Naive thymus-derived CD4-positive, alpha-beta T cell (primary cell): ENCODE measurements at regions not wholly inside any gene's neighbourhood (a gene's known extent, or its start where the extent isn't known, plus 50 kb on each side); places are given as distances from the start of the nearest gene placed in this dataset.

Experiments used
- ATAC-seq: fragments of 150-1000 bp; cut with Tn5 transposase; 2 replicates; pipeline ENCODE4 v1.10.0; 2021; ENCODE audit warnings: mild to moderate bottlenecking, moderate library complexity
- CTCF ChIA-PET: fragments of 350-600 bp; sonication (Branson Sonifier 250); formaldehyde crosslinking; loops from one replicate; lab custom pipeline; 2021; ENCODE audit warnings: antibody characterized with exemption; lab: Charles Lee
- POLR2A ChIA-PET: fragments of 350-600 bp; sonication (Branson Sonifier 250); formaldehyde crosslinking; loops from one replicate; lab custom pipeline; 2021; ENCODE audit warnings: antibody characterized with exemption, inconsistent platforms; lab: Charles Lee
- DNase-seq, 9 donors: peaks; one replicate each; pipeline versions ENCODE4 v3.0.0 to v3.0.0-alpha.2; 2020 to 2022; ENCODE audit warnings: mixed read lengths in 1 of 9
- H3K27ac ChIP-seq: one replicate; pipeline ENCODE4 v1.7.0; 2013; ENCODE audit warnings: mild to moderate bottlenecking, low read depth, low read length, moderate library complexity
- H3K27me3 ChIP-seq, 2 donors: one replicate each; pipeline ENCODE4 v1.7.0; 2013; ENCODE audit warnings: low read length in 2 of 2, mild to moderate bottlenecking in 2 of 2, moderate library complexity in 2 of 2; ENCODE audit not compliant: control insufficient read depth in 2 of 2, insufficient read depth in 2 of 2
- H3K36me3 ChIP-seq, 3 experiments: 1 replicate in 2 of 3; 2 replicates in 1 of 3; pipeline ENCODE4 v1.7.0; 2013; ENCODE audit warnings: low read length in 3 of 3, mild to moderate bottlenecking in 3 of 3, moderate library complexity in 1 of 3; ENCODE audit not compliant: insufficient read depth in 3 of 3, control insufficient read depth in 2 of 3
- H3K4me1 ChIP-seq, 2 donors: one replicate each; pipeline ENCODE4 v1.7.0; 2013; ENCODE audit warnings: low read length in 2 of 2, mild to moderate bottlenecking in 2 of 2, moderate library complexity in 1 of 2; ENCODE audit not compliant: control insufficient read depth in 2 of 2, insufficient read depth in 2 of 2
- H3K4me3 ChIP-seq: 2 replicates; pipeline ENCODE4 v1.7.0; 2013; ENCODE audit warnings: mild to moderate bottlenecking, low read length
- H3K9me3 ChIP-seq, 3 experiments: 1 replicate in 2 of 3; 2 replicates in 1 of 3; pipeline ENCODE4 v1.7.0; 2013; ENCODE audit warnings: low read length in 3 of 3; ENCODE audit not compliant: control insufficient read depth in 2 of 3
- H3K27ac Mint-ChIP-seq, 9 donors: one replicate each; pipeline ENCODE4 v1.8.0; 2020 to 2022; ENCODE audit warnings: mixed read lengths in 9 of 9, mild to moderate bottlenecking in 8 of 9, moderate library complexity in 5 of 9, inconsistent platforms in 2 of 9
- H3K27me3 Mint-ChIP-seq, 5 donors: one replicate each; pipeline ENCODE4 v1.8.0; 2021 to 2022; ENCODE audit warnings: mixed read lengths in 5 of 5, mild to moderate bottlenecking in 1 of 5
- H3K36me3 Mint-ChIP-seq, 5 donors: one replicate each; pipeline ENCODE4 v1.8.0; 2020 to 2022; ENCODE audit warnings: mixed read lengths in 5 of 5, mild to moderate bottlenecking in 3 of 5, inconsistent platforms in 1 of 5
- H3K4me1 Mint-ChIP-seq, 7 donors: one replicate each; pipeline ENCODE4 v1.8.0; 2020 to 2022; ENCODE audit warnings: mixed read lengths in 7 of 7, mild to moderate bottlenecking in 3 of 7, inconsistent platforms in 1 of 7
- H3K4me3 Mint-ChIP-seq, 10 donors: one replicate each; pipeline ENCODE4 v1.8.0; 2020 to 2022; ENCODE audit warnings: mild to moderate bottlenecking in 10 of 10, mixed read lengths in 10 of 10, moderate library complexity in 6 of 10, inconsistent platforms in 2 of 10
- H3K9me3 Mint-ChIP-seq, 11 donors: one replicate each; pipeline ENCODE4 v1.8.0; 2020 to 2022; ENCODE audit warnings: mixed read lengths in 11 of 11, mild to moderate bottlenecking in 4 of 11, inconsistent platforms in 1 of 11, moderate library complexity in 1 of 11
- intact Hi-C, 2 donors: fragments of 100-400 bp; cut with micrococcal nuclease; formaldehyde crosslinking; loops; one replicate each; pipeline ENCODE4 v1.15.1; 2023

DNA sequence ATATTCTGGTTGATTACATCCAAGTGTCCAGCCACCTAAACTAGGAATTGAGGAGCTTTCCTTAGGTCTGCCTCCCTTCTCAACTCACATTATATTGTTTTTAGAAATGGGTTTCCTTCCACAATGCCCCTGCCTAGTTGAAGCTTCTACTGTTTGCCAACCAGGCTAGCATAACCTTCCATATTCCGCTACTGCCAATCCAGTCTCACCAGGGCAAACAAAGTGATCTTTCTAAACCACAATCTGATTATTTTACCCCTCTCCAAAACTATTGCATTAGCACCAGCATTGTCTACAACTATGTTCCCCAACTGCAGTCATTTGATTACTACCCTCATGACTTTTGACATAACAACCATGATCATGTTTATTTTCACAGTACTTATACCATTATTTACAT lies 115.8 kb upstream of the RASEF start:
- Histone ChIP-seq H3K36me3 (no peaks in the 10 kb centered on the region), H3K27me3 (no peaks in the 10 kb centered on the region), H3K9me3 (no peaks in the 10 kb centered on the region), H3K4me1 (no peaks in the 10 kb centered on the region), H3K27ac (no peak overlapping the region), H3K4me3 (no peak overlapping the region)
- ATAC-seq, result no peak
- no peak overlapping the region for H3K27ac Mint-ChIP-seq
- intact Hi-C loops, result no loop called here
- CTCF ChIA-PET, result no interaction called here
- DNase-seq, result no peak
- H3K4me1 Mint-ChIP-seq, result no peaks in the 10 kb centered on the region
- POLR2A ChIA-PET, result no interaction called here
- H3K9me3 Mint-ChIP-seq, result peaks cover 2 to 42% (median 13%) of the 10 kb centered on the region in 11 donors
- H3K4me3 Mint-ChIP-seq, result no peak overlapping the region
- H3K27me3 Mint-ChIP-seq, result peaks cover 0 to 16% (median 3%) of the 10 kb centered on the region in 5 donors
- no peaks in the 10 kb centered on the region for H3K36me3 Mint-ChIP-seq

DNA sequence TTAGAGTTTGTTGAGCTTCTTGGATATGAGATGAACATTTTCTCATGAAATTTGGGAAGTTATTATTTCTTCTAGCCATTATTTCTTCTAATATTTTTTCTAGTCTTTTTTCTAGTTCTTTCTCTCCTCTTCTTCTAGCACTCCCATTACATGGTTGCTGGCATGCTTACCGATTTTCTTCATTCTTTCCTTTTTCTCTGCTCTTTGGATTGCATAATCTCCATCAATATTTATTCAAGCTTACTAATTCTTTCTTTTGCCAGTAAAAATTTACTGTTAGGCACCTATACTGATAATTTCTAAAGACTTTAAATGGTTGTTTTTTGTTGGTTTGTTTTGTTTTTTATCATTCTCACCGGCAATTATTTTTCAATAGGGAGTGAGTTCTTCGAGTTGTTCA lies 114.8 kb upstream of the RASEF start:
- no peak for DNase-seq
- intact Hi-C loops, result no loop called here
- Mint-ChIP-seq H3K27ac (no peak overlapping the region), H3K27me3 (peaks cover 0 to 14% (median 2%) of the 10 kb centered on the region in 5 donors), H3K9me3 (peaks cover 2 to 52% (median 23%) of the 10 kb centered on the region in 11 donors), H3K36me3 (peaks cover 0 to 3% (median 0%) of the 10 kb centered on the region in 5 donors), H3K4me3 (no peak overlapping the region), H3K4me1 (no peaks in the 10 kb centered on the region)
- no peaks in the 10 kb centered on the region for H3K4me1 ChIP-seq
- H3K36me3 ChIP-seq, result no peaks in the 10 kb centered on the region
- H3K9me3 ChIP-seq, result no peaks in the 10 kb centered on the region
- ATAC-seq, result no peak
- no peak overlapping the region for H3K27ac ChIP-seq
- H3K4me3 ChIP-seq, result no peak overlapping the region
- CTCF ChIA-PET, result no interaction called here
- POLR2A ChIA-PET, result no interaction called here
- no peaks in the 10 kb centered on the region for H3K27me3 ChIP-seq

DNA sequence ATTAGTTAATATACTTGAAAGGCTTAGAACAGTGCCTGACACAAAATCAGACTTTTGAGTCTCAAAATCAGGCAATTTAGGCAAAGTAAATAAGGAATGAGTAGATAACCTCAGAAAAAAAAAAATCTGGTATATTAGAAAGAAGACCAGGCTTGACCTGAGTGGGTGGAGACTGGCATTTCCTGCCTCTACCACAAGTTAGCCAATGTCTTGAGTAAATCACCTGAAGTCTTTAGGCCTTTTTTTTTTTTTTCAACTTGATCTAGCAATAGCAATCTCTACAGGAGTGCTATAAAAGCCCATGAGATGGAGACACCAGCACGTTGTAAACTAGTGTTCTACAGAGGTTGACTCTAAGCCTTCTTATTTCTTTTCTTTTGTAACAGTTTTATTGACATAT lies 104.2 kb upstream of the RASEF start:
- DNase-seq, result no peak
- no peaks in the 10 kb centered on the region for H3K36me3 ChIP-seq
- ChIA-PET POLR2A (no interaction called here), CTCF (no interaction called here)
- H3K27ac ChIP-seq, result no peak overlapping the region
- H3K4me3 ChIP-seq, result no peak overlapping the region
- H3K9me3 Mint-ChIP-seq, result peaks cover 0 to 31% (median 6%) of the 10 kb centered on the region in 11 donors
- H3K4me3 Mint-ChIP-seq, result no peak overlapping the region
- intact Hi-C loops, result no loop called here
- H3K27me3 Mint-ChIP-seq, result no peaks in the 10 kb centered on the region
- H3K36me3 Mint-ChIP-seq, result no peaks in the 10 kb centered on the region
- H3K4me1 ChIP-seq, result no peaks in the 10 kb centered on the region
- no peak for ATAC-seq
- no peaks in the 10 kb centered on the region for H3K27me3 ChIP-seq
- H3K9me3 ChIP-seq, result no peaks in the 10 kb centered on the region
- no peaks in the 10 kb centered on the region for H3K4me1 Mint-ChIP-seq
- no peak overlapping the region for H3K27ac Mint-ChIP-seq

DNA sequence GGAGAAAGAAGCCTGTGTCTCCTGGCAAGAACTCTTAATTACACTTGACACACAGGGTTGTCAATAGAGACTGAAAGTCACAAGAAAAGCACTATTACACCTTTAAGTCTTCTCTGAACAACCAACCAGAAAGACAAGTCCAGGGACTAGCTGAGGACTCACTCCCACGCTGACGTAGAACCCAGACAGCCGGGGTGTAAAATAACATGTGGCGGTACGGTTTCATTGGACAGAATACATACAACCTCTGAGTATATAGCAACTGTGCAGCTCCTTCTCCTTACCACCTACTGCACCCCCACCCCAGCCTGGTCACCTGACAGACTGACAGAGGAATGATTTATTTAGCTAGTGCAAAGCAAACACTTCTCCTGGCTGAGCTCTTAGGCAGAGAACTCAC lies 103.4 kb upstream of the RASEF start:
- no peak overlapping the region for H3K4me3 Mint-ChIP-seq

DNA sequence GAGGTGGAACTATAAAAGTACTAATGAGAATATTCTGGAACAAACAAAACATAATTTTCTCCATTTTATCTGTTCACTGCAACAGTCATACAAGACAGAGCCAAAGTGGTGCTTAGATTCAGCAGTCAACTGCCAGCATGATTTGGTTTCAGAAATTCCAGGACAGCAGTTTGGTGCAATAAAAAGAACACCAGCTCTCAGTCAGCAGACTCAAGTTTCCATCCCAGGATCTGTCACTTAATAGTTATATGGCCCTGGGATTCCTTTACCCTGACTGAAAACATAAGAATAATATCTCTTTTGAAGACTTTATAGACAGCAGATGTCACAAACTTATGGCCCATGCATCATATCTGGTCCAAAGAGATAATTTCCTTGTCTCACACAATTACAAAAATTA lies 92.8 kb upstream of the RASEF start:
- H3K27me3 Mint-ChIP-seq, result peaks cover 0 to 12% (median 0%) of the 10 kb centered on the region in 5 donors
- no peaks in the 10 kb centered on the region for H3K4me1 Mint-ChIP-seq
- DNase-seq (no peak), ATAC-seq (no peak)
- no peaks in the 10 kb centered on the region for H3K4me1 ChIP-seq
- no peak overlapping the region for H3K4me3 Mint-ChIP-seq
- H3K27ac ChIP-seq, result no peak overlapping the region
- CTCF ChIA-PET, result no interaction called here
- H3K9me3 Mint-ChIP-seq, result peaks cover 0 to 19% (median 8%) of the 10 kb centered on the region in 11 donors
- POLR2A ChIA-PET, result no interaction called here
- no peaks in the 10 kb centered on the region for H3K9me3 ChIP-seq
- intact Hi-C loops, result no loop called here
- H3K36me3 Mint-ChIP-seq, result no peaks in the 10 kb centered on the region
- H3K27me3 ChIP-seq, result no peaks in the 10 kb centered on the region
- no peak overlapping the region for H3K27ac Mint-ChIP-seq
- no peak overlapping the region for H3K4me3 ChIP-seq
- H3K36me3 ChIP-seq, result no peaks in the 10 kb centered on the region

More for the DNA sequence above, 103.4 kb upstream of the RASEF start:
- Mint-ChIP-seq H3K4me1 (no peaks in the 10 kb centered on the region), H3K9me3 (peaks cover 1 to 23% (median 5%) of the 10 kb centered on the region in 11 donors), H3K36me3 (no peaks in the 10 kb centered on the region), H3K27ac (no peak overlapping the region), H3K27me3 (no peaks in the 10 kb centered on the region)
- H3K27ac ChIP-seq, result no peak overlapping the region
- H3K4me1 ChIP-seq, result no peaks in the 10 kb centered on the region
- H3K4me3 ChIP-seq, result no peak overlapping the region
- ChIA-PET POLR2A (no interaction called here), CTCF (no interaction called here)
- H3K36me3 ChIP-seq, result no peaks in the 10 kb centered on the region
- H3K9me3 ChIP-seq, result no peaks in the 10 kb centered on the region
- no peaks in the 10 kb centered on the region for H3K27me3 ChIP-seq
- no peak for ATAC-seq
- no peak for DNase-seq
- intact Hi-C loops, result no loop called here

DNA sequence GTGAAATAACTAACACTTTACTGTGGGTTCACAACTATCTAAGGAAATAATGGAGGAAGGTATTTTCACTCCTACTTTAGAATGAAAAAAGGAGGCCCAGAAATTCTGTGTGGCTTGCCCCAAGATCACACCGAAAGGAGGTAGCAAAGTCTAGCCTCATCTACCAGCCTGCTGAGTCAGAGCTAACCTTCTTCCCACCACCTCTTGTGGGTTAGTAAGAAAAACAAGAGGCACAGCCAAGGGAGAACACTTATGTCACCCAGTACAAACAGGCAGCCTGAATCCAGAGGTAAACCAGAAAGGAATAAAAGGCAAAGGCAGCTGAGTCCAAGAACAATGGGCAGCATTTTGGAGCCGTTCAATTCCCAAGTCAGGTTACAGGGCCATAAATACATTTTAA lies 91.9 kb upstream of the RASEF start:
- intact Hi-C loops, result no loop called here
- no peak overlapping the region for H3K4me3 Mint-ChIP-seq
- POLR2A ChIA-PET, result no interaction called here

DNA sequence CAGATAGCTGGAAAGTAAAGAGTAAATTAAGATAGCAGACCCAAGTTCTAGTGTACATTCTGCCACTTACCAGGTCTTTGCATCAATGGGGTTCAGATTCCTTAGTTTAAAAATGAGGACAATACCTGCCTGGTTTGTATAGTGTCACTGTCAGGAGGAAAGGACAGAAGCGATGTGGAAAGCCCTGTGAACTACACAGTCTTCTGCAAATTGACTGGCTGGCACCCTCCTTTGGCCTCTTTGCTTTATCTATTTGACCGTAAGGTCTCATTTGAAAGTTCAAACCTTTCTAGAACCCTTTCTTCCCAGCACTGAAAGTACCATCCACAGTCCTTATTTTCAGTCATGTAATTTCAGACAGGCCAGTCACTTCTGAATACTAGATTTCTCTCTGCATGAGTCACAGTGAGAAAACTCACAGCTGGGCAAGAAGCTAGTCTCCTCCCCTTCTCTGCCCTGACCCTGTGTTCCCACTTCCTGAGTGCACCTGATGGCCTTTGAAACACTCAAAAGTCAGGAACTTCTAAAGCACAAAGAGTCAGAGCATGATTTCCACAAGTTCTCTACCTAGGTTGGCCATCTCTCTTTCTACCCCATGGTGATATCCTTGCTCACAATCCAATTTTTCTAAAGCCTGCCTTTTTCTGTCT lies 91.3 kb upstream of the RASEF start:
- no peaks in the 10 kb centered on the region for H3K36me3 ChIP-seq
- no peaks in the 10 kb centered on the region for H3K4me1 Mint-ChIP-seq
- H3K4me3 ChIP-seq, result no peak overlapping the region
- ATAC-seq, result no peak
- DNase-seq, result no peak
- ChIA-PET CTCF (no interaction called here), POLR2A (no interaction called here)
- intact Hi-C loops, result no loop called here
- peaks cover 0 to 14% (median 3%) of the 10 kb centered on the region in 11 donors for H3K9me3 Mint-ChIP-seq
- H3K9me3 ChIP-seq, result no peaks in the 10 kb centered on the region
- no peak overlapping the region for H3K27ac Mint-ChIP-seq
- H3K36me3 Mint-ChIP-seq, result no peaks in the 10 kb centered on the region
- no peaks in the 10 kb centered on the region for H3K4me1 ChIP-seq
- H3K4me3 Mint-ChIP-seq, result no peak overlapping the region
- no peaks in the 10 kb centered on the region for H3K27me3 ChIP-seq
- peaks cover 0 to 12% (median 0%) of the 10 kb centered on the region in 5 donors for H3K27me3 Mint-ChIP-seq
- no peak overlapping the region for H3K27ac ChIP-seq

More for the DNA sequence above, 91.9 kb upstream of the RASEF start:
- H3K4me1 ChIP-seq, result no peaks in the 10 kb centered on the region
- Mint-ChIP-seq H3K27ac (no peak overlapping the region), H3K9me3 (peaks cover 0 to 14% (median 2%) of the 10 kb centered on the region in 11 donors), H3K36me3 (no peaks in the 10 kb centered on the region), H3K4me1 (no peaks in the 10 kb centered on the region), H3K27me3 (peaks cover 0 to 12% (median 0%) of the 10 kb centered on the region in 5 donors)
- no peaks in the 10 kb centered on the region for H3K9me3 ChIP-seq
- DNase-seq (no peak), ATAC-seq (no peak)
- H3K4me3 ChIP-seq, result no peak overlapping the region
- H3K36me3 ChIP-seq, result no peaks in the 10 kb centered on the region
- CTCF ChIA-PET, result no interaction called here
- H3K27me3 ChIP-seq, result no peaks in the 10 kb centered on the region
- H3K27ac ChIP-seq, result no peak overlapping the region
